ENCODE measurements at regions not wholly inside any gene's neighbourhood (a gene's known extent, or its start where the extent isn't known, plus 50 kb on each side); places are given as distances from the start of the nearest gene placed in this dataset.

GRCh38 chr14:39722547-39723273 is 290.5 kb upstream of the FBXO33 start:
- no peaks in the 10 kb centered on the region for H3K36me3 ChIP-seq (ENCODE audit: low read depth, low read length)
- no peaks in the 10 kb centered on the region for H3F3A ChIP-seq (ENCODE audit: low read length, unreplicated experiment)
- H2AFZ ChIP-seq (ENCODE audit: low read length) = no peak overlapping the region
- H3K9ac ChIP-seq (ENCODE audit: low read length) = no peak overlapping the region
- no peak for DNase-seq
- no peaks in the 10 kb centered on the region for H3K9me2 ChIP-seq (replicated peaks; ENCODE audit: low read length)
- ATAC-seq = no peak
- no peaks in the 10 kb centered on the region for H4K20me1 ChIP-seq (ENCODE audit: low read length)
- H3K27ac ChIP-seq (ENCODE audit: low read length) = no peak overlapping the region
- H3K9me3 ChIP-seq (ENCODE audit: low read length) = no peaks in the 10 kb centered on the region
- no peak for TF ChIP-seq CTCF (conservative IDR thresholded peaks at IDR 0.05; ENCODE audit: low read depth, low read length)
- no peak for TF ChIP-seq EZH2 (IDR thresholded peaks at IDR 0.05; ENCODE audit: low read length, unreplicated experiment)
- TF ChIP-seq EZH2phosphoT487 (IDR thresholded peaks at IDR 0.05; ENCODE audit: borderline replicate concordance, low read length) = no peak
- no peaks in the 10 kb centered on the region for H3K4me1 ChIP-seq (ENCODE audit: insufficient read depth, low read length)
- ChIA-PET CTCF (no interaction called here), POLR2A (ENCODE audit: unreplicated experiment) (no interaction called here)
- no peaks in the 10 kb centered on the region for H3K79me2 ChIP-seq (ENCODE audit: low read length)
- BruUV-seq (replicated peaks) = no TSS peak
- H3K4me3 ChIP-seq (ENCODE audit: low read length) = no peak overlapping the region
- 0 out of 2 replicates have a peak, but pooled peaks cover under 1% of the 10 kb centered on the region for H3K27me3 ChIP-seq (ENCODE audit: low read length)
- H3K4me2 ChIP-seq (ENCODE audit: low read length) = no peak overlapping the region
- intact Hi-C loops (cut with micrococcal nuclease) = no loop called here

- BruUV-seq (replicated peaks) = no TSS peak
- Histone ChIP-seq H3K27ac (ENCODE audit: low read length) (no peak overlapping the region), H3F3A (ENCODE audit: low read length, unreplicated experiment) (no peaks in the 10 kb centered on the region), H2AFZ (ENCODE audit: low read length) (no peak overlapping the region), H3K9me2 (replicated peaks; ENCODE audit: low read length) (no peaks in the 10 kb centered on the region), H3K79me2 (ENCODE audit: low read length) (no peaks in the 10 kb centered on the region), H4K20me1 (ENCODE audit: low read length) (no peaks in the 10 kb centered on the region), H3K4me3 (ENCODE audit: low read length) (no peak overlapping the region), H3K36me3 (ENCODE audit: low read depth, low read length) (no peaks in the 10 kb centered on the region), H3K4me2 (ENCODE audit: low read length) (no peak overlapping the region), H3K9ac (ENCODE audit: low read length) (no peak overlapping the region), H3K4me1 (ENCODE audit: insufficient read depth, low read length) (no peaks in the 10 kb centered on the region), H3K27me3 (ENCODE audit: low read length) (peaks cover 15% of the 10 kb centered on the region; the same call in 1 of the 2 replicates), H3K9me3 (ENCODE audit: low read length) (no peaks in the 10 kb centered on the region)
- POLR2A ChIA-PET (ENCODE audit: unreplicated experiment) = no interaction called here
- TF ChIP-seq EZH2 (IDR thresholded peaks at IDR 0.05; ENCODE audit: low read length, unreplicated experiment) = no peak
- no peak for TF ChIP-seq CTCF (conservative IDR thresholded peaks at IDR 0.05; ENCODE audit: low read depth, low read length)
- TF ChIP-seq EZH2phosphoT487 (IDR thresholded peaks at IDR 0.05; ENCODE audit: borderline replicate concordance, low read length) = no peak
- CTCF ChIA-PET = no interaction called here
- no peak for ATAC-seq
- intact Hi-C loops (cut with micrococcal nuclease) = no loop called here
- DNase-seq = no peak
These were observed 284.8 kb upstream of the FBXO33 start for GRCh38 chr14:39716987-39717570.
